GM12892 (cell line): ENCODE measurements at regions not wholly inside any gene's neighbourhood (a gene's known extent, or its start where the extent isn't known, plus 50 kb on each side); places are given as distances from the start of the nearest gene placed in this dataset.

Experiments
- POLR2A ChIP-seq: IDR thresholded peaks from 2 replicates; pipeline ENCODE4 v1.6.1; 2011; ENCODE audit warnings: low read depth, low read length, control low read depth
- TAF1 ChIP-seq: IDR thresholded peaks from 2 replicates; pipeline ENCODE4 v1.6.1; 2011; ENCODE audit warnings: low read depth, mild to moderate bottlenecking, control low read depth, low read length, borderline replicate concordance

- TF ChIP-seq POLR2A (no peak), TAF1 (no peak)
These were observed 105.1 kb upstream of the DCLK2 start for GRCh38 chr4:149973181-149973580.
